GM19099 (cell line): ENCODE measurements at regions not wholly inside any gene's neighbourhood (a gene's known extent, or its start where the extent isn't known, plus 50 kb on each side); places are given as distances from the start of the nearest gene placed in this dataset.

Source experiments
- POLR2A ChIP-seq: IDR thresholded peaks from 3 replicates; pipeline ENCODE4 v1.6.1; 2011; ENCODE audit warnings: low read depth; ENCODE audit not compliant: insufficient read length; ENCODE audit errors: extremely low read depth

DNA sequence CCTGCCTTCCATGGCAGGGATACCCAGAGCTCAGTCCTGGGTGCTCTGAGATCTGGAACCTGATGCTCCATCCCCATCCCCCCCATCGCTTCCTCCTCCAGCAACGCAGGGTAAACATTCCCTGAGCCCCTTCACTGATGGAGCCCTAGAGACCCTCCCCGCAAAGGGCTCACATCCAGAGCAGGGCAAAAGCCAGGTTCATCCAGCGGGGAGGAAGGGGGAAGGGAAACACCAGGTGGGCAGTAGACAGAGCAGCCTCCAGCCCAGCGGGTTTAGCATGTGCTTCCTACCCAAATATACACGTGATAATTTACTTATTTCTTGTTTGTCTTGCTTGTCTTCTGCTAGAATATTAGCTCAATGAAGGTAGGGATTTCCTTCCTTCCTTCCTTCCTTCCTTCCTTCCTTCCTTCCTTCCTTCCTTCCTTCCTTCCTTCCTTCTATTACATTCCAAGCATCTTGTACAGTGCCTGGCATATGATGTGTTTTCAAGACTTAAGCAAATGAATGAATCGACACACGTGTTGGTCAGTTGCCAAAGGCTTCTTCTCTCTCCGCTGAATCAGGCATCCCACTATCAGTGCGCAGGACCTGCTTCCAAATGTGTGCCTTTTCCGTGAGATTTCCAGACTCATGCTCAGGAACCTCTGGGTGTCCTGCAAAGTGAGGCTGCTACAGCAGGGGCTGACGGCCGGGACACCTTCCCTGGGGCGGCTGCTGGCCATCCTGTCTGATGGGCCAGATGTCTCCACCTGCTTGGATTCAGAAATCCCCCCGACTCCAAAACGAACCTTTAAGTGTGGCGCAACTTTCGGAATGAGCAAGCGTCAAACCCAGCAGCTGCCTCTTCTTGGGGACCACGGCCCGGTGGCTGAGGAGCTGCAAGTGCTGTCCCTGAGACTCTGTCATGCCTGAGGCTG is 955.1 kb downstream of the BRD1 start:
- TF ChIP-seq POLR2A = no peak

DNA sequence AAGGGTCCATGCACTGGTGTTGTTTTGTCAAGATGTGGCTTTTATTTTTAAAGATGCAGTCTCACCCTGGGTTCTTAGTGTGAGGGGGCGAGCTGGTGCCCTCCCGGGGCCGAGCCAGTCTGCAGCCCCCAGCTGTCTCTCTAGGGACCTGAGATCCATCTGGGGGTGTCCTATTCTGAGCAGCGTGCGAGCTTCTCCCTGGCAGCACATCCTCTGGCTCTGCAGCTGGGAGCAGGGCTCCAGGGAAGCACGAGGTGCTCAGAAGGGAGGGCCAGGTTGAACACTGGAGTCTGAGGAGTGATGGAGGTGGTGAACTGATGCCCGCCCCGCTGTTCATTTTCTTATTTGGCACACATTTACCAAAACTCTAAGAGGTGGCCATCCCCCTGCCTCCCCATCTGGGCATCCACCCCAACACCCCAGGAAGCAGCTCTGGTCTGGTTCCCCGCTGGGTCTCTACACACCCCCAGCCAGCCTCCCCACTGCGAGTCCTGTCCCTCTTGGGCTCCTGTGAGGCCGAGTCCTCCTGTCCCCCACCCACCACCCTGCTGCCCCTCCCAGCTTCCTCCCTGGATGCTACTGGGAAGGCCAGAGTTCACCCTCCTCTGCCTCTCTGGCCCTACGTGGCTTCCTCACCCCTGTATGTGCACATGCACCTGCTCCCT is 956.4 kb downstream of the BRD1 start:
- no peak for TF ChIP-seq POLR2A

DNA sequence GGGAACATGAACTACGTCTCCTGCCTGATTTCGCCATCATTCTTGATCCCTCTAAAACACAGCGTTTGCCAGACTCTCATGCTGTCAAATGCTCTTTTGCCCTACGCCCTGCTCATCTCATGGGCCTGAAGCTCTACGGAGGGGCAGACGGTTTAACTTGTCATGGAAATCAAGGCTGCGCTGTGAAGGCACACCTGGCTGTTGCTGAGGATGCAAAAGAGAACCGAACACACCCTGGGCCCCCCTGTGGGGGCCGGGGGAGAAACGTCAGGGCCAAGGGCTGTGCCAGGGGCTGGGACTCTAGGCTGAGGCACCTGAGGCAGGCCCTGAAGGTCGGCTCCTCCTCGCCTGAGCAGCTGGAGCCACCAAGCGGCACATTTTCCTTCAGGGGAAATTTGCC is 957.2 kb downstream of the BRD1 start:
- no peak for TF ChIP-seq POLR2A

DNA sequence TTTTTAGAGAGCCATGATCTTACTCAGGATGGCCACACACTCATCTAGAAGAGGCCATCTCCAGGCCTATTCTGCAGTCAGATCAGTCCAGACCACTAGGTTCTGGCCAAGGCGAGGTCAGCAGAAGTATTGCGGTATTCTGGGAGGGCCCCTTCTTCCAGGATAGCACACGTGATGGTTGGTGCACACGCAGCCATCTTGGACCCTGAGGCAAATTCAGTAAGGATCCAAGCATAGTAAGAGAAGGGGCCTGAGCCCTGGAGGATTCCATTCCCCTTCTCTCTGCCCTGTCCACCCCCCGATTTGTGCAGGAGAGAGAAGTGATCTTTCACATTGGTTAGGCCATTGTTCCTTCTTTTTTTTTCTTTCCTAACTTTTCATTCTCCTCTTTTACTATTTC is 957.9 kb downstream of the BRD1 start:
- no peak for TF ChIP-seq POLR2A

DNA sequence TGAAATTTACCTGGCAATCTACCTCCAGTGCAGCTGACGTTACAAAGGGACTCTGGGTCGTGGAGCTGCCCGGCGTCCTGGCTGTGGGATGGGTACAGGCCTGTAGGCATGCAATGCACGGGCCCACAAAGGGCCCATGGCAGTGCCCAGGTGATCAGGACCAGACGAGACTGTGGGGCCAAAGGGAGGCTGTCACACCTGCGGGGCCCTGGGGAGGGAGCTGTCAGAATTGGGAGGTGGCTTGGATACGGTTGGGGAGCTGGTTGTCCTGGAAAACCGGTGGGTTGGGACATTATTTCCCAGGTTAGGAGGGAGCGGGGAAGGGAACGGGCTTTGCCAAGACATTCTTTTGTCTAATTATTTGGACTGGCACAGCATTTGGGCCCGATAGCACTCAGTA is 958.5 kb downstream of the BRD1 start:
- no peak for TF ChIP-seq POLR2A

DNA sequence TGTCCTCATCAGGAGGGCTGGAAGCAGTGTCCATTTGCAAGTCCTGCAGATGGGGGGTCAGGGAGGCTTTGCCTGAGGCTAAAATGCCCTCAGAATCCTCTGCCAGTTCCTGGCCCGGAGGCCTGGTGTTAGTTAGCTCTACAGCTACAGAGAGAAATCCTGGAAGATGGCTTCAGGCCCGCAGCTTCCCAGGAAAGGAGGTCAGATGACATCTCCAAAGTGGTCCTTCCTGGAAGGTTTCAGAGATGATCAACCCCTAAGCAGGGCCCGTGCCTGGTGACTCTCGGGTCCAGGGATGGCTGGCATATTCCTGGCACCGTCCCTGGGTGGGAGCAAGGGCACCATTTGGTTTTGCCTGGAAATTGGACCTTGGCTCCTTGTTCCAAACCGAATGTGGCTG is 959.1 kb downstream of the BRD1 start:
- no peak for TF ChIP-seq POLR2A

DNA sequence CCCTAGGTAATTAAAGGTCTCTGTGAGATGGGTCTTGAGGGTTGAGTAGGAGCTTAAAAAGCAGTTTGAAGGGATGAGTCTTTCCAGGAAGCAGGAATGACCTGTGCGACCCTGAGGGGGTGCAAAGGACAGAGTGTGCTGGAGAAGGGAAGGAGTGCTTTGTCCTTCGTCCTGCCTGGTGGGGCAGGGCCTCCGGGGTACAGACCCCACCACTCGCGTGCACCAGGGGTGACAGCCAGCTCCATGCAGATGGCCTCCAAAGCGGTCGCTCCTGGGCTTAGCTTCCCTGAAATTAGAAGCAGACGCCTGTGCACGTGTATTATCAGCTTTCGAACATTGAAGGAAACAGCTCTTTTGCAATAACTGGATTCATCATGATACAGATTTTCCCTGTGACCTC is 959.8 kb downstream of the BRD1 start:
- TF ChIP-seq POLR2A = no peak

DNA sequence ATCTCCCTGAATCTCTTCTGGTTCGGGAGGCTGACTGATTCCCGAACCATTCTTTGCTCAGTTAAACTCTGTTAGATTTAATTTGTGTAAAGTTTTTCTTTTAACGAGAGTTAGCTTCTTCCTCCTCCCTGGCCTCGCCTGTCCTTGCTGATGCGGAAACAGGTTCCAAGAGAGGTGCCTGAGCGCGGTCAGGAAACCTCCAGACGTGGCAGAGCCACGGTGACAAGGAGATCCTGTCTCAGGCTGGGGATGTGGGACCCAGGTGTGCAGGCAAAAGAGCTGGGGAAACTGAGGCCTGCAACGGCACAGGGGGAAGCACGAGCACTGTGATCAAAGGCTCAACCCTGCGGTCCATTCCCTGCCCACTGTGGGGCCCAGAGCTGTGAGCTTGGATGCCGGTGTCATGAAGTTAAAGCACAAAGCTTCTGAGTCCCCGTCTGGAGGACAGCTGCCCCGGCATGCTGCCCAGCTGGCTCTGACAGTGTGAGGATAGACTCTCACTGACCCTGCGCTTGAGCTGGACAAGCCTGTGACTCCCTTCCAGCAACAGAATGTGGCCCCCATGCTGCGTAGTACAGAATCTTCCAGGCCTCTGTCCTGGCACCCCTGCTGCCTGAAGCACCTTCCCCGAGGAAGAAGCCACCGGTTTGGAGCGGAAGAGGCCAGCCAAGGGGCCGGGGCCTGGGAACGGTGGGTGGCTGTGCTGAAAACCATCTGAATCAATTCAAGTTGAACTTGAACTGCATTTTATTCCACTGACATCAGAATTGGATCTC is 960.6 kb downstream of the BRD1 start:
- no peak for TF ChIP-seq POLR2A

DNA sequence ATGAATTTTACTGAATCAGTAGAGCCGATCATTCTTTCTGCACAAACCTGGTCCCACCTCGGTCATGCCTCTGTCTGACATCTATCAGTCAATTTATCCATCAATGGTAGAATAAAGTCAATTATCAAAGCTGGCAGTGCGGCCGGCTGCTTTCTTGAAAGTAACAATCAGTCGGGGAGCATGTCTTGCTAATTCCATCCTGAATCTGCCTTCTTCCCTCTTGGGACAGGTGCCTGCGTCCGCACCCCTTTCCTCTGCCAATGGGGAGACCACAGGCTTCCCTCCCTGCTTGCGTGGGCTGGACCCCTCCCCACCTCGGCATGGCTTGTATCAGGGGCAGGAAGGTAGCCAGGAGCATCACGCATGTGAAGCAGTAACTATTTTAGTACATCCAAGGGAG is 962.9 kb downstream of the BRD1 start:
- TF ChIP-seq POLR2A = no peak

DNA sequence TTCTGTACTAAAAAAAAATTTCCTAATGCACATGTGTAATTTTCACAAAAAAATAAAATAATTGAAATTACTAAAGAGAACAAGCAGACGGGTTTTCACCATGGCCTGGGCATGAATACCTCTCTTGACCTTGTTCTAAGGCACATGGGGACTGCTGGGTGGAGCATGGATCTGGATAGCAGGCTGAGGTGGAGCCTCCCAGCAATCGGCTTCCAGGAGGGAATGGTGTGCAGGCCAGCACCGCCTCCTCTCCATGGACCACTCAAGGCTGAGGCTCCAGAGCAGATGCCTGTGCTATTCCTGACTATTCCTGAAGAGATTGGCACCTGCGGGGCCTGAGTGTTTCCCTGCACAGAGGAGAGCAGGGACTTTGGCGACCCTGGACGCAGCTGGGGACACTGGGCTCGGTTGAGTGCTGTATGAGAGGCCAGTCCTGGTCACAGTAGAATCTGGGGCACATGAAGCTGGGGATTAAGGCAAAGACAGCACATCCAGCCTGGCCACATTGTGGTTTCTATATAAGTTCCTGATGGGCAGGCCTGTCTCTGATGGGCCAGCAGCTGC is 963.6 kb downstream of the BRD1 start:
- no peak for TF ChIP-seq POLR2A

DNA sequence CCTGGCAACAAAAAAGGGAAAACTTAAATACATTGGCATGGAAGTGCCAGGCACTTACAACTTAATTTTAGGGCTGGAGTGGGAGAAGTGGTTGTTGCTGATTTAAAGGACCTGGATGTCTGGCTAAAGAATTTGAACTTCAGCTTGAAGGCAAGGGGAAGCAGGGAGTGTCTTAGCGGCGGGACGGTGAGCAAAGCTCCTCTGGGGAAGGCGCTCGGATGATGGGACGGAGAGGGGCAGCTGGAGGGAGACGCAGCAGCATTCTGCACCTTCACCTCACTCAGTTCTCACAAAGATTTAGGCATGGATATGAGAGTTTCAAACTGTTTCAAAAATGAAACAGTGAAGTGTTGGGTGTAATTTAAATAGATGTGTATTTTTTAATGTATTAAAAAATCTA is 967.1 kb downstream of the BRD1 start:
- TF ChIP-seq POLR2A = no peak

DNA sequence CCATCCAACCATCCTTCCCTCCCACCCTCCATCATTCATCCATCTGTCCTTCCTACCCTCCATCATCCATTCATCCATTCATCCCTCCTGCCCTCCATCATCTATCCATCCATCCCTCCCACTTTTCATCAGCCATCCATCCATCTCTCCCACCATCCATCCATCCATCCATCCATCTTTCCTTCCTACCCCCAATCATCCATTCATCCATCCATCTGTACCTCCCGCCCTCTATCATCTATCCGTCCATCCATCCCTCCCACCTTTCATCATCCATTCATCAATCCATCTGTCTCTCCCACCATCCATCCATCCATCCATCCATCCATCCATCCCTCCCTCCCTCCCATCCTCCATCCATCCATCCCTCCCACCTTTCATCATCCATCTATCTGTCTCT is 968.8 kb downstream of the BRD1 start:
- no peak for TF ChIP-seq POLR2A

DNA sequence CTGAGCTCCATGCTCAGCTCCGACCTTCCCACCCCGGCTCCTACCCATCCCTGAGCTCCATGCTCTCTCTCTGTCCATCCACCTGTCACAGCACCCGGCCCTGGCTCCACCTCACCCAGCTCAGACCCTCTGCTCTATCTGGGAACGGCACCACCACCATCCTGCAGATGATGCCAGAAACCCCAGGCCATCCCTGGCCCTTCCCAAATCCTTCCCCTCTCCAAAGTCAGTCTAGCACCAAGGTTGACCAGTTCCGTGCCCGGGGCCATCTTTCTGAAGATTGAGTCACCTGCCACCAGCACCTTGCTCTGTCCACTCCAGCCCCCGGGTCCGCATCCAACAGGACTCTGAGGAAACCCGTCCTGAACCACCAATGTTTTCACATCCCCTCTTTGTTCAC is 969.6 kb downstream of the BRD1 start:
- TF ChIP-seq POLR2A = no peak

DNA sequence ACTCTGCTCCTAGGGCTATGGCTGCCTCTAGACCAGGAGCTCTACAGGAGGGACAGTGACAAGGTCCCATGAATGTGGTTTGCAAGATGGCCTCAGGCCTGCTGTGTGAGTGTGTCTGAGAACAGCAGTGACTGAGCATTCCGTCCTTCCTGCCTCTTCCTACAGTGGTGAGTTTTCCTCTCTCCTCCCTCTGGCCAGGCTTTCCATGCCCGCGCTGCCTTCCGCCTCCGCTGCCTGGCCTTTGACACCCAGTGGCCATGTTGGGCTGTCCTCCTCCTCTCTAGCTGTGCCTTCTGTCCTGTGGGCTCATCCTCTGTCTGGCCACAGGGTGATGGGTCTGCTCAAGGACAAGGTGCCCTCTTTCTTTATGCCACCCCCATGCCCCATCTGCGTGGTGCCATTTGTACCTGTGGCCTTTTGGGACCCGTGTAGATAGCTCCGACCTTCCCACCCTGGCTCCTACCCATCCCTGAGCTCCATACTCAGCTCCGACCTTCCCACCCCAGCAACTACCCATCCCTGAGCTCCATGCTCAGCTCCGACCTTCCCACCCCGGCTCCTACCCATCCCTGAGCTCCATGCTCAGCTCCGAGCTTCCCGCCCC is 970.4 kb downstream of the BRD1 start:
- TF ChIP-seq POLR2A = no peak

DNA sequence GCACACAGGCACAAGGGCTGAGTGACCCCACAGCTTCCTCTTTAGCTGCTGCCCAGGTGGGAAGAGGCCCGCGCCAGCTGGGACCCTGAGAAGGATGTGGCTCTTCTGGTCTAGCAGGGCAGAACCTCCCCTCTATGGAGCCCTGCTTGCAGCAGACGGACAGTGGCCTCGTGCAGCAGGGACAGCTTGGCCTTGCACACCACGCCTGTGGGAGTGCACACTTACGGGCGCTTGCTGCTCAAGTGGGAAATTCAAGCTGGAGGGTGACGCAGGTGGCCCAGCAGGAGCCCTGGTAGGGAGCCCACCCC is 971.4 kb downstream of the BRD1 start:
- no peak for TF ChIP-seq POLR2A

DNA sequence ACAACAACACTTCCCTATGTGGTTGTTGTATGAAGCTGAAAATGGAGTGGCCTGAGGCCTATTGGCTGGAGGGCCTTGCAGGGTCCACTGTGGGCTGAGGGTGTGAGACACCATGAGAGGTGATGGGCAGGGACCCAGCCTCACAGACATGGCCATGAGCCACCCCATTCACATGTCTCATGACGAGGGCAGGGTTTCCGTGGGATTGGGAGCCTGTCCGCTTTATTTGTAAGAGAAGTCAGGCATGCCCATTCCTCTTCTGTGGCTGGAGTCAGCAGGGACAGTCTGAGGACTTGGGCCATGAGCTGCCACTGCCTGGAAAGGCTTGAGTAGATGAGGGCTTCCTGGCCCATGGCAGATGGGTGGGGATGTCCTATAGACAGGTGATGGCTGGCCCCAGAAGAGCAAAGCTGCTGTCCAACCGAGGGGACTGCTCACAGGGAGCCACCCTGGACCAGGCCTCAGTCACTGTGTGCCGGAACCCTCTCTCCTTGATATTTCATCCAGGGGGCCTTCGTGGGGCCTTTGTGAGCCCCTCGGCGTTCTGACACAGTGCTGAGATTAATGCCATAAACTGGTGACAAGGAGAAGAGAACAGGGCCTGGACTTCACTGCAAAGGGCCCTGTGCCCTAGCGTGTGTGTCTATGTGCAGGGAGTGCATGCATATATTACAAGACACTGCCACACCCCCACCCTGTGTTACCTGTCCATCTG is 971.9 kb downstream of the BRD1 start:
- no peak for TF ChIP-seq POLR2A
